Activated T-cell treated with anti-CD3 and anti-CD28 coated beads for 24 hours (primary cell): ENCODE measurements at regions not wholly inside any gene's neighbourhood (a gene's known extent, or its start where the extent isn't known, plus 50 kb on each side); places are given as distances from the start of the nearest gene placed in this dataset.
"Not testable (repeated sequence)": the region's sequence is repeated elsewhere in the genome, so short reads cannot be mapped to it uniquely, and the experiment has no call there.

Experiments used
- DNase-seq: peaks from one replicate; pipeline ENCODE4 v3.0.0-alpha.2; 2020; ENCODE audit warnings: low read depth

GRCh38 chr7:68918621-68919020 lies 679.7 kb upstream of the AUTS2 start:
- DNase-seq, result no peak

- no peak for DNase-seq
Measured at GRCh38 chr7:68922850-68923249, 675.4 kb upstream of the AUTS2 start.

- no peak for DNase-seq
Measured at GRCh38 chr7:68925241-68925640, 673.0 kb upstream of the AUTS2 start.

GRCh38 chr7:68929781-68930261 lies 668.5 kb upstream of the AUTS2 start:
- no peak for DNase-seq

- DNase-seq, result no peak
Measured at GRCh38 chr7:68936471-68937035, 661.7 kb upstream of the AUTS2 start.

- no peak for DNase-seq
Measured at GRCh38 chr7:68938151-68938550, 660.1 kb upstream of the AUTS2 start.

GRCh38 chr7:68943786-68944185 lies 654.5 kb upstream of the AUTS2 start:
- DNase-seq, result no peak

- no peak for DNase-seq
Measured at GRCh38 chr7:68955656-68956055, 642.6 kb upstream of the AUTS2 start.

- no peak for DNase-seq
Measured at GRCh38 chr7:68958571-68958970, 639.7 kb upstream of the AUTS2 start.

GRCh38 chr7:68963552-68963951 lies 634.7 kb upstream of the AUTS2 start:
- no peak for DNase-seq

GRCh38 chr7:68964060-68964459 lies 634.2 kb upstream of the AUTS2 start:
- DNase-seq, result no peak

- DNase-seq, result no peak
Measured at GRCh38 chr7:68965351-68965750, 632.9 kb upstream of the AUTS2 start.

- no peak for DNase-seq
Measured at GRCh38 chr7:68967598-68967997, 630.7 kb upstream of the AUTS2 start.

- DNase-seq, result no peak
Measured at GRCh38 chr7:68969571-68969970, 628.7 kb upstream of the AUTS2 start.

GRCh38 chr7:68971634-68972340 lies 626.5 kb upstream of the AUTS2 start:
- no peak for DNase-seq

GRCh38 chr7:68977385-68978055 lies 620.8 kb upstream of the AUTS2 start:
- DNase-seq, result no peak

GRCh38 chr7:68978710-68979109 lies 619.6 kb upstream of the AUTS2 start:
- DNase-seq, result no peak

GRCh38 chr7:68980011-68980410 lies 618.3 kb upstream of the AUTS2 start:
- DNase-seq, result no peak

GRCh38 chr7:68980432-68980831 lies 617.8 kb upstream of the AUTS2 start:
- DNase-seq, result not testable (repeated sequence)

GRCh38 chr7:68984306-68984705 lies 614.0 kb upstream of the AUTS2 start:
- no peak for DNase-seq

GRCh38 chr7:68994841-68995240 lies 603.4 kb upstream of the AUTS2 start:
- DNase-seq, result no peak

- DNase-seq, result no peak
Measured at GRCh38 chr7:68998136-68998535, 600.1 kb upstream of the AUTS2 start.

GRCh38 chr7:69002416-69002815 lies 595.9 kb upstream of the AUTS2 start:
- no peak for DNase-seq
